Head of caudate nucleus (tissue), 42 donors: ENCODE measurements at regions not wholly inside any gene's neighbourhood (a gene's known extent, or its start where the extent isn't known, plus 50 kb on each side); places are given as distances from the start of the nearest gene placed in this dataset.

Experiments used
- DNase-seq, 42 donors: peaks; one replicate each; pipeline versions ENCODE4 v3.0.0 to v3.0.0-alpha.2; 2020 to 2021; ENCODE audit warnings: mixed read lengths in 7 of 42
- intact Hi-C: fragments of 100-400 bp; cut with DNase I; formaldehyde crosslinking; loops from one replicate; pipeline ENCODE4 v1.15.0; 2022

DNA sequence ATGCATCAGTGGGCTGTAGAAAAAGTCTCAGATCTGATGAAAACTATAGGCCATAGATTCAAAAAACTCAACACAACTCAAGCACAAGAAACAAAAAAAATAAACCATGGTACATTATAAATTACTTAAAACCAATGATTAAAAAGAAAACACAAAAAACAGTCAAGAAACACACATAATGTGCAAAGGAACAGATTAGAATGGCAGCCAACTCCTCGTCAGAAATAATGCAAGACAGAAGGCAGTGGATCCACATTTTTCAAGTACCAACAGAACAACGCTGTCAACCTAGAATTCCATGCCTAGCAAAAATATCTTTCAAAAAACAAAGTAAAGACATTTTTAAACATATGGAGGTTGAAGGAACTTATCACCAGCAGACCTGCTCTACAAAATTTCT lies 69.7 kb downstream of the PSMB1 start:
- no peak for DNase-seq
- intact Hi-C loops, result no loop called here

DNA sequence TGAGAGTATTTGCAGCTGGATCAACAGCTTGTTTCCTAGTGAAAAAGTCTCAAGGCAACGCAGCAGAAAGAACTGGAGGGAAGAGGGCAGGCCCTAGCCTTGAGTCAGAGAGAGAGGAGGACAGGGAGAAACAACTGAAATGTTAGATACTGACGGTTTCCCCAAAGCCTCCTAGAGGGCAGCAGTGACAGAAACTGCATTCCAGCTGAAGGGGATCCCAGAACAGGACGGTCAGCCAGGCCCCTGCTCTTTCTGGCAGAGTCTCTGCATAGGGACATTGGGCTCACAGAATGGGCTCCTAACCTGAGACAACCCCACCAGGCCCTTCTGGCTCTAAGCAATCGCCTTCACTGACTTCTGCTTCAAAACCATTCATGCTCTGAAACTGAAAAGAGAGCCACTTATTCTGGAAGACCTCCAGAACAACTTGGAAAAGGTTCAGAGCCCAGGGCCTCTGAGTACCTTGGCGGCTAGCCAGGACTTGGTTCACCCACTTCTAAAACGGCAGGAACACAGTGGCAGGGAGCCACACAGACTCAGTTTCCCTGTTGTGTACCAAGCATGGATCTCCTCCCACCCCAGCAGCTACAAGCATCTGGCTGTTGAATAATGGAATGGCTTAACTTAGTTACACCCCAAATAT lies 72.9 kb downstream of the PSMB1 start:
- intact Hi-C loops, result no loop called here

DNA sequence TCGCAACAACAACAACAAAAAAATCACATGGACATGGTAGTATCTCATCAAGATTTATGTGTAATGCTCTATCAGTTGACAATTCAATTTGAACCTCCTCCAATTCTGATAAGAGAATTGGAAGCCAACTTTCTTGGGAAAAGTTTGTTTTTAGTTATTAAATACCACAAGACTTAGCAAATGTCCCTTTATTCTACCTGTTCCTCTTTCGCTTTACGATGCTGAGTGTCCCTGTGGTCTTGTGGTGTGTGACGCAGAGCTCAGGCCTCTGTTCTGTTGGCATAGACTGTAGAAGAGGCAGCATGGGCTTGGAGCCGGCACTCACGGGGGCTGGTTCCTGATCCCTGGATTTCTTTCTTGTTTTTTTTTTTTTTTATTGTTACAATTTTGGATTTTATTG lies 76.7 kb downstream of the PSMB1 start:
- intact Hi-C loops, result no loop called here
- peak in 9 of 42 donors; percentile 15 to 48 (median 31) for DNase-seq

More for the DNA sequence above, 72.9 kb downstream of the PSMB1 start:
- peak in 24 of 42 donors; percentile 7 to 58 (median 29) for DNase-seq

DNA sequence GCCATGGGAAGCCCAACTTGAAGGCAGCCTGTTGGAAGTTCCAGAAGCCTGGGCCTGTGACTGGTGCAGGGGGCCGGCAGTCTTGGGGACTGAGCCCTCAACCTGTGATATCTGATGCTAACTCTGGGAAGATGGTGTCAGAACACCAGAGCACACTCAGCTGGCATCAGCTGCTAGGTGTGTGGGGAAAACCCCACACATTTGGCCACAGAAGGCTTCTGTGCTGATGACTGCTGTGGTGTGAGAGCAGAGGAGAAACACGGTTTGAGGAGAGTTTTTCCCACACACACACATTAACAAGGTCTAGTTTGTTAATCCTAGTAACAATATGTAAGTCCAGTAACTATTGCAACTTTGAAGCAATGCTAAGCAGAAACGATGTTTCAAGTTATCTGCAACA lies 78.0 kb downstream of the PSMB1 start:
- intact Hi-C loops, result no loop called here
- DNase-seq, result no peak

DNA sequence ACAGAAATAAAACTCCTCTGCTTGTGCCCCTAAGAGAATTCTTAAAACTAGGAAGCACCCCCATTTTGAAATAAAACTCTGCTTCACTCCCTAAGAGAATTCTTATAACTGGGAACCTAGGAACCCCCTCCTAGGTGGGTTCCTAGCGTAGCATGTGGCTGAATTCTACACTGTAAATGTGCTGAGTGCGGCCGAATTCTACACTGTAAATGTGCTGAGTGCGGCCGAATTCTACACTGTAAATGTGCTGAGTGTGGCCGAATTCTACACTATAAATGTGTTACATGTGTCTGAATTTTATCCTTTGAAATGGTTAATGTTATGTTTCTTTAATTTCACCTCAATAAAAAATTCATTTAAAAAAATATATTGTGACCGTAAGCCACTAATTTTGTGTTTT lies 79.3 kb downstream of the PSMB1 start:
- intact Hi-C loops, result no loop called here
- DNase-seq, result no peak

DNA sequence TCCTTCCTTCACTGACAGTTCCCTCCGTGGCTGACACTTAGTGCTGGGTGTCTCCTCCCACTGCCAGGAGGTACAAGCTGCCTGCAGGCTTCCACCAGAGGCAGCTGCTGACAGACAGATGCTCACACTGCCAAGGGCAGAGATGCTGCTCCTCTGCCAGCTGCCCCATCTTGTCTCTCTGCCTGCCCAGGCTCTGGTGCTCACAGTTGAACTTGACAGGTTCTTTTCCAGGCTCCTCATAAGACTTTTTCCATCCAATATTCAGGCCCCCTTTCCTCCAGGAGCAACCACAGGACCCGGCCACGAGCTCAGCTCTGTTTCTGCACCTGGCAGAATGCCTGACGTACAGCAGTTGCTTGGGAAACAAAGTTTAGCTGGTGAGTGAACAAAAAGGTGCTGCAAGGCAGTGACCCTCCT lies 79.8 kb downstream of the PSMB1 start:
- intact Hi-C loops, result no loop called here
- peak in 41 of 42 donors; percentile 11 to 93 (median 61) for DNase-seq

DNA sequence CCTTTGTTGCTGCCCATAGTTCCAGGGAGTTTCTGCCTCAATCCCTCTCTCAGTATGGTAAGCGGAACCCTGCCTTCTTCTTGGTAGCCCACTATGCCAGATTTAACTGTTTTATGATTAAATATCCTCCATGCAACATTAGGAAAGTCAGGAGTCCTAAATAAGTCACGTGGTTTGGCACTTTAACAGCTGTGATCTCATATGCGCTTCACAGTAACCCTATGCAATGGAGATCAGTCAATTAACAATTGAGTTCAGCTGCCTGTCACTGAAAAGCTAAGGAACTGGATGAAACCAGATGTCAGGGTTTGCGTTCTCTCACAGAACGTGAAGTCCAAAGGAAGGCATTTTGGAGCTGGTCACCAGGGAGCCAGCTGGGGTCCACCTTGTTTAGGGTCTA lies 81.6 kb downstream of the PSMB1 start:
- intact Hi-C loops, result no loop called here
- DNase-seq, result peak in 1 of 42 donors; percentile 7

DNA sequence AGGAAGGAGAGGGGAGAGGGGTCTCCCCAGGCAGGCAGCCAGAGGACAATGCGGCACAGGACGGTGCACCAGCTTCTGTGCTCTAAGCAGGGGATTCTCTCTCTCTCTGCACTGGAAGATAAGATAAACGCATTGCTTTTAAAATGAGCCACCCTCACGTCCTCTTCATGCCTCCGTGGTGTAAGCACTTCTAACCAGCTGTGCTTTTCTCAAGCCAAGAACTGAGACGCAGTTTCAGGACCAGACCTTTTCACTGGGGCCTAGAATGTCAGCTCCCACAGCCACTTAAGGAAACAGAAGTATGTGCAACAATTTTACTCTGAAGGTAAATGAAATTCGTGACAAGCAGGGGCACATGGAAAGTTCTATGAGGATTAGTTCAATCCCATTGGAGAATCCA lies 82.4 kb downstream of the PSMB1 start:
- intact Hi-C loops, result no loop called here
- DNase-seq, result no peak

DNA sequence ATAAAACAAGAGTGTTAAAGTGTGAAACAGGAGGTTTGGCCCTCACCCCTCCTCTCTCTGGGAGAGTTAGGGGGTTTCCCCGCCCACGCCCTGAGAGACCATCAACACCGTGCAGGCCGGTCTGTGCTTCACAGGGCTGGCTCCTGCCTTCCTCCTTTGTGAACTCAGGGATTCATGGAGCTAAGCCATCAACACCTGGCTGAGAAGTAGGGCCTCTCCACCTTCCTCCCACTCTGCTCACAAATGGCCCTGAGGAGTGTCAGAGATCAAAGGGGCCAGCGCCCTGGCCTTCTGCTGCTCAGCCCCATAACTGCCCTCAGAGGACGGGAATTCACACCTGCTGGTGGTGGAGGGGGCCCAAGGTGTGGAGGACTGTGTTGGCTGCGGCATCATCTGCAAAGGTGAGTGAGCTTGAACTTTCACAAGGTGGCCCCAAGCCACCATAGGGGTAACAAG lies 88.6 kb downstream of the PSMB1 start:
- intact Hi-C loops, result no loop called here
- peak in 1 of 42 donors; percentile 0 for DNase-seq

DNA sequence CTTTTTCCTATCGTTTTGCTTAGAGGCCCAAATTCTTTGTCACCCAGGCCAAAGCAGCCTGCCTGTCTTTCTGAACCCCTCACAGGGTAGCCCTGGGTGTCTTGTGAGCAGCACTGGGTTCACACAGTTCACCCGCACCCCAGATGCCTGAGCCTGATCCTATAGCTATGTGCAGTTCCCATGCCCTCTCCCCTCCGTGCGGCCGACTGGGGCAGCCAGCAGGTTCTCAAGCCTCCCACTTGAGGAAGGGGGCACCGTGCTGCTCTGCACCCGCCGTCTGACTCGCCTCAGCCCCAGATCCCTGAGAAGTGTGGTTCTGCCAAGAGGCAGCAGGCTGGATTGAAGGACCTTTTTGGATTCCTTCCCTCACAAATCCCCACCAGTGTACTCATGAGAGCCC lies 89.0 kb downstream of the PSMB1 start:
- DNase-seq, result peak in 1 of 42 donors; percentile 2
- intact Hi-C loops, result no loop called here

DNA sequence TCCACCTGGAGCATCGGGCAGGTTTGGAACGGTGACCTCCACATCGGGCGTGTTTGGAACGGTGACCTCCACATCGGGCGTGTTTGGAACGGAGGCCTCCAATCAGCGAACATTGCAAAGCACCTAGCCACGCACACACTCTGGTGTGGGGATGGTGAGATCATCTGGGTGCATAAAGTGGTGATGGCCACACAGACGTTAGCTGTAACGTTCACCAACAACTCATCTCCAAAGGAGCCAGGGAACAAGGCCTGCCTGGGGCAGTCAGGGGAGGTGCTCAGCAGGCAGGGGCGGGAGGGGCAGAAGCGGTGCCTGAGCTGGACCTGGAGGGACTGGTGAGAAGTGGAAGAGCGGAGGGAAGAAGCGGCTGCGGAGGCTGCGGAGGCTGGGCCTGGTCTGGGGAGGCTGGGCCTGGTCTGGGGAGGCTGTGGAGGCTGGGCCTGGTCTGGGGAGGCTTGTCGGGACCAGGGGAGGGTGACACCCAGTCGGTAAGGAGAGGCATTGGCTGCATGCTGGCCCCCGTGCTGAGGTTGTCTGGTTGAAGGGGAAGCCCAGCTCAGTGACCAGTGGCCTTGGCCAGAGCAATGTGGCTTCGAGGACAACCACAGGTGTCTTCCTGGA lies 89.9 kb downstream of the PSMB1 start:
- intact Hi-C loops, result no loop called here

DNA sequence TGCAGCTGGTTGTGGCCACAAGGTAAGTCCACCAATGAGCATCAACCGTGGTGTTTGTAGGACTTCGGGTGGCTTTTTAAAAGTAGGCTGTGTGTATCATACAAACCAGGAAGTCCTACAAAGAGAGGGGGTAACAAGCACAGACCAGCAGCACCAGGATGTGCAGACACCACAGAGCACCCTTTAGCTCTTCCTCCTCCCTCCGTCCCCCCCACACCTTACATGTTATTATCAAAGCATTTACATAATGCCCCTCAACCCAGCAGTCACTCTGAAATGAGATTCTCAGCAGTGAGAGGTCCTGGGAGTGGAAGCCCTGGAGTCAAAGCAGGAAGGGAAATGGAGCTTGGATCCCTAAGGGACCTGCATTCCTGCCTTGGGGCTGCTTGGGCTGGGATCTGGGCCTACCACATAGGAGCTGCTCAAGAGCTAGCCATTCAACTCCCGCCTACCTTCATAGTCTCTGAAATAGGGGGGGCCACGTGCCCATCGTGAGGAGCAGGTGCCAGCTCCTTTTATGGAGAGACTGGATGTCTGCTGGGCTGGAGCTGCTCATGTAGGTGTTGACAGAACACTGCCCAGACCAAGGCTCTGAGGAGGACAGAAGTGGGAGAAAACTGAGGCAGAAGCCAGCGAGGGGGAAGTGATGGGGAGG lies 90.6 kb downstream of the PSMB1 start:
- DNase-seq, result no peak
- intact Hi-C loops, result no loop called here

More for the DNA sequence above, 89.9 kb downstream of the PSMB1 start:
- peak in 2 of 42 donors; percentile 1 to 30 for DNase-seq

DNA sequence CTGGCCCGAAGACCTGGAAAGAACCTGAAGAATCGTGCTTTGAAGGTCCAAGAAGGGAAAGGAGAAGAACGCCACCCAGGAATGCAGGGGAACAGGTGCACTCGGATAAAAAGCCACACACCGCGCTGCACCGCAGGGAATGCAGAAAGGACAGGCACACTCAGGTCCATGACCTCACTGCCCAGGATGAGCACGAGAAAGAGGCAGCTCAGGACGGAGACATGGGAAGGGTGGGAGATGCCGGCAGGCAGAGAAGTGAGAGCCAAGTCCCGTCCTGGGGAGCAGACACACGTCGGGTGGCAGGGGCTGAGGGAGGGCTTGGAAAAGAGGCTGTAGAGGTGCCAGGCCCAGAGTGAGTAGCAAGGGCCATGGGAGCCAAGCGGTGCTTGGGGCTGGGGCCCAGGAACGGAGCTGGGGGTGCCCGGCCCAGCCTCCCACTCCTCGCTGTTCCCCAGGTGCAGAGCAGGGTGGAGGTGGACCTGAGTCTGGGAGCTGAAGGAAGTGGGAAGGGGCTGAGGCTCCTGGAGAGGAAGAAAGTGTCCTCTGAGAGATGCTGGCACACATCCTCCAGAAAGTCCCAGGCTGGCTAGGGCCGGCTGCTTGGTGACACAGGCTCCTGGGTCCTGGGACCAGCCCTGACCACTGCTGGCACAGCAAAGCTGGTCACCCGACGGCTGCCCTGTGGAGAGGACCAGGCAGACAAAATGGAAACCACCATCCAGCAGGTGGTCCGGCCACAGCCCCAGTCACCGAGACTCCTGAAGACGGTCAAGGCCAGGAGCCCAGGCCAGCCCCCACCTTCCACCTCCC lies 91.3 kb downstream of the PSMB1 start:
- peak in 1 of 42 donors; percentile 1 for DNase-seq
- intact Hi-C loops, result no loop called here

DNA sequence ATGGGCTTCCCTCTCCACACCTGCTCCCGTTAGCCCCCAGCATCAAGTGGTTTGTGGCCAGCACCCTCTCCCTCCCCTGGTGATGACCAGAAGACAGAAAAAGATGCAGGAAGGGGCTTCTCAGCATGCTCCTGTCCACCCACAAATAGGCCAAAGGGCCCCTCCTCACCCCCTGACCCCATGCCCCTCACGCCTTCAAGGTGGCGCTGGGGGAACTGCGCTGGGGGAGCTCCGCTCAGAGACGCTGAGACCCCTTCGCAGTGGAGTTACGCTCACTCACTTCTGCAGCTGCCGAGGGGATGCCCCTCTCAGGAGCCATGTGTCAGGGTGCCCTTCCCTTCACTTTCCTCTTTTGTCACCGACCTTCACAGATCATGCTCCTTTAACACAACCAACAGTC lies 92.0 kb downstream of the PSMB1 start:
- intact Hi-C loops, result no loop called here
- DNase-seq, result peak in 1 of 42 donors; percentile 0

DNA sequence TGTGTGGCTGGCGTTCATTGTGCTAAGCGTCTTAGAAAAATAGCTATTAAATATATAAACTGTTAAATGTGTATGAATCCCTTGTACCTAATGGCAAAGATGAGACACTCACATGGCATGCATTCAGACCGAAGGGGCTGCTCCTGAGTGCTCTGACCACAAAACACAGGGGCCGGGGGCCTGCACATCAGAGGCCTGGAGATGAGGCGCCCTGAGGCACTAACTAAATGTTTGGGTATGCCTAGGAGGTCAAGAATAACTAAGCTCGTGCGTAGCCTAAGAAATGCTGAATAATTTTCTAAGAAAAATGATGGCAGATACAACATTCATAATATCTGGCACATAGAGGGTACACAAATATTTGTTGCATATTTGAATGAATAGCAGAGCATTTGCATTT lies 92.5 kb downstream of the PSMB1 start:
- DNase-seq, result no peak
- intact Hi-C loops, result no loop called here

DNA sequence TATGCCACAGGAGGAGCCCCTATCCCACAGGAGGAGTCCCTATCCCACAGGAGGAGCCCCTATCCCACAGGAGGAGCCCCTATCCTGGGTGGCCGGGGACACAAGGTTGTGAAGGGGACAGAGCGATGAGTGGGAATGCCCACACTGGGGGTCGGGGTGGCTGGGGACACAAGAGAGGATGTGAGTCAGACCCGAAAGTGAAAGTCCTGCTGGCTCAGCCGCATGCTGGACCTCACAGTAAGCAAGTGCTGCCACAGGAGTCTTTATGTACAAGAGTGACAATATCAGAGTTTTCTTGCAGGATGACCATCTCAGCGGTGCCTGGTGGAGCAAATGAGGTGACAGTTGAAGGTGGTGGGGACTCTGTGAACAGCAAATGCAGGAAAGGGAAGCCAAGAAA lies 93.7 kb downstream of the PSMB1 start:
- intact Hi-C loops, result no loop called here
- peak in 3 of 42 donors; percentile 3 to 33 (median 12) for DNase-seq

DNA sequence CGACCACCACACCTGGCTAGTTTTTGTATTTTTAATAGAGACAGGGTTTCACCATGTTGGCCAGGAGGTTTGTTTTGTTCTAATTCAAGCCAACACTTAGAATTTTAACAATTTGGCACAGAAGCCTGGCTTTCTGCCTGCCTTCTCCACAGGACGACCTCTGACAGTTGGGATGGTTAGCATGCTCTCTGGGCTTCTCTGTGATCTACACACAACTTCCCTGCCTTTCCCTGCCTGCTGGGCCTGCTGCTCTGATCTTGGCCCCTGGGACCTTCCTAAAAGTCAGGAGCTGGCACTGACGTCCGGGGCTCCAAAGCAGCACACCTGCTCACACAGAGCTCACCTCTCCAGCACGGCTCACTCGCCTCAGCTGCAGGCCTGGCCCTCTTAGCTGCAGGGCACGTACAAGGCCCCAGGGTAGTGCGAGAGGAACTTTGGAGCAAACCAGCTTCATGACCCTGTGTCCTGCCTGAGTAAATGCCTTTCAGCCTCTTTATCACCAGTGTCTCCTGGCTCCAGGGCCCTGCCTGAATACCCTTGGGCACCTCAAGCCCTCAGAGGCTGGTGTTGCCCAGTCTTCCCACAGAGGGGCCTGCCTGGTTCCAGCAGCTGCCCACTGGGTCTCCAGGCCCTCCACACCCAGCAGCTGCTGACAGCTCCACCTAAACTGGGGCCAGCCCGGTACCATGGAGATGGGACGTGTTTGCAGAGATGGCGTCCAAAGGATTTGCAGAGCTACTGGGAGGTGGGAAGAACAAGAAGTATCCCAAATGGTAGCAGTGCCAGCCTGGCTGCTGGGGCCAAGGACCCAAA lies 96.0 kb downstream of the PSMB1 start:
- intact Hi-C loops, result no loop called here
- DNase-seq, result peak in 1 of 42 donors; percentile 29
